Coronary artery (tissue), 2 donors: ENCODE measurements at regions not wholly inside any gene's neighbourhood (a gene's known extent, or its start where the extent isn't known, plus 50 kb on each side); places are given as distances from the start of the nearest gene placed in this dataset.
"Not testable (repeated sequence)": the region's sequence is repeated elsewhere in the genome, so short reads cannot be mapped to it uniquely, and the experiment has no call there.

ENCODE experiments used
- DNase-seq: peaks from one replicate; pipeline ENCODE4 v3.0.0-alpha.2; 2017; ENCODE audit warnings: low spot score
- H3K27ac ChIP-seq, 2 donors: fragments of 200-600 bp; sonication (generic); one replicate each; pipeline ENCODE4 v1.5.1; 2016 to 2019
- H3K4me3 ChIP-seq: fragments of 200-600 bp; sonication (generic); 2 replicates; pipeline ENCODE4 v1.5.1; 2016; ENCODE audit warnings: mild to moderate bottlenecking, moderate library complexity
- TF ChIP-seq, protein P1 (sequence below): fragments of 200-600 bp; sonication (generic); IDR thresholded peaks from one replicate; pipeline ENCODE4 v1.5.1; 2019; ENCODE audit warnings: antibody characterized with exemption

DNA sequence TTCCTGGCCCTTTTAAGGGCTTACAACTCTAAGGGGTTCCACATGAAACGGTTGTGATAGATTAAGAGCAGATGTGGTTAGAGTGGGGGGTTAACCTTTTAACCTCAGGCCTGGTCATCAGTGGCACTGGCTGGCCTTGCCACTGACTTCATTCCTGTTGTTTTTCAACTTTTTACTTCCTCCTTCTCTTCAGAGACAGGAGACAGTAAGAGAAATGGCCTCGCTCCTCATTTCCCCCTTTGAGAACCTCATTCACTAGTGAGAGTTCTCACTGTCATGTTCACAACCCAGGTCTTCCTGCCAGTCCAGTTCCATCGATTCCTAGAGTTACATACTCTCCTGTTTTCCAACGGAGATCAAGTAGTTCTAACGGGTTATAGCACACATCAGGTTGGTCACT is 101.6 kb upstream of the SLC1A4 start:
- TF ChIP-seq, protein P1, sequence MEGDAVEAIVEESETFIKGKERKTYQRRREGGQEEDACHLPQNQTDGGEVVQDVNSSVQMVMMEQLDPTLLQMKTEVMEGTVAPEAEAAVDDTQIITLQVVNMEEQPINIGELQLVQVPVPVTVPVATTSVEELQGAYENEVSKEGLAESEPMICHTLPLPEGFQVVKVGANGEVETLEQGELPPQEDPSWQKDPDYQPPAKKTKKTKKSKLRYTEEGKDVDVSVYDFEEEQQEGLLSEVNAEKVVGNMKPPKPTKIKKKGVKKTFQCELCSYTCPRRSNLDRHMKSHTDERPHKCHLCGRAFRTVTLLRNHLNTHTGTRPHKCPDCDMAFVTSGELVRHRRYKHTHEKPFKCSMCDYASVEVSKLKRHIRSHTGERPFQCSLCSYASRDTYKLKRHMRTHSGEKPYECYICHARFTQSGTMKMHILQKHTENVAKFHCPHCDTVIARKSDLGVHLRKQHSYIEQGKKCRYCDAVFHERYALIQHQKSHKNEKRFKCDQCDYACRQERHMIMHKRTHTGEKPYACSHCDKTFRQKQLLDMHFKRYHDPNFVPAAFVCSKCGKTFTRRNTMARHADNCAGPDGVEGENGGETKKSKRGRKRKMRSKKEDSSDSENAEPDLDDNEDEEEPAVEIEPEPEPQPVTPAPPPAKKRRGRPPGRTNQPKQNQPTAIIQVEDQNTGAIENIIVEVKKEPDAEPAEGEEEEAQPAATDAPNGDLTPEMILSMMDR, result no peak
- DNase-seq, result no peak
- Histone ChIP-seq H3K4me3 (no peak overlapping the region), H3K27ac (no peak overlapping the region)

DNA sequence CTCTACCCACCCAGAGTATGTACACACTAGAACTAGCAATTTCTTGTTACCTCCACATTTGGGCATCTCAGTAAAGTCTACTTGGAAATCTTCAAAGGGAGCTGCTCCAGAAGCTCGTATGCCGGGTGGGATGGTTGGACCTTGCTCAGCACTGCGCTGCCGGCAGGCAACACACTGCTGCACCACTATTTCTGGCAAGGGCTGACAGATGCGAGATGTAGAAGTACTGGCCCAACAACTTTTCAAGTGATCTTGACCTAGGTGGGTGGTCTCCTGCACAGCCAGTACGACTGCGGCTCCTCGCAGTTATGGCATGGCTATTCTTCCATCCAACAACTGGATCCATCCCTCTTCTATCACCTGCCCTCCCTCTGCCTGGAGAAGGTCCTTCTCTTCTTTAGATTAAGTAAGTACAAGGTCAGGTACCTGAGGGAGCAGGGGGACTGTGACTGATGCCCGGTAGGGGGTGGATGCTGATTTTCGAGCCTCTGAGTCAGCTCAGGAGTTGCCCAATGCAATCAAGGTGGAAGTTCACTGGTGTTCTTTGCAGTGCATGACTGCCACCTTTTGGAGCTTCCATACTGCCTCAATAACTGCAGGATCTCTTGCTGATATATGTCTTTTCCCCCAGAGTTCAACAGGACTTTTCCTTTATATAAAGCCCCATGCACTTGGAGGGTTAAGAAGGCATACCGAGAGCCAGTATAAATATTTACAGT is 100.4 kb upstream of the SLC1A4 start:
- TF ChIP-seq, protein P1, result no peak
- DNase-seq, result no peak
- no peak overlapping the region for H3K27ac ChIP-seq
- H3K4me3 ChIP-seq, result no peak overlapping the region

DNA sequence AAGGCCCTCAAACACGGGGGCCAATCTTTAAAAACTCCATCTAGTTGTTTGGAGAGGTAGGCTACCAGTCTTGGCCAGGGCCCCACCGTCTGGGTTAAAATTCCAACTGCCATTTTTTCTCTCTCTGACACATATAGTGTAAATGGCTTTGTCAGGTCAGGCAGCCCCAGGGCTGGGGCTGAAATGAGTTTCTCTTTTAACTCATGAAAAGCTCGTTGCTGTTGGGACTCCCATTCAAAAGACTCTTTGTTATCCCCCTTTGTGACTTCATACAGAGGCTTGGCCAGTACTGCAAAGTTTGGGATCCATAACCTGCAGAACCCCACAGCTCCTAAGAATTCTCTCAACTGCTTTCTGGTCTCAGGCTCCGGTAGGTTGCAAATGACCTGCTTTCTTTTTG is 99.4 kb upstream of the SLC1A4 start:
- Histone ChIP-seq H3K4me3 (no peak overlapping the region), H3K27ac (no peak overlapping the region)
- DNase-seq, result no peak
- TF ChIP-seq, protein P1, result no peak

DNA sequence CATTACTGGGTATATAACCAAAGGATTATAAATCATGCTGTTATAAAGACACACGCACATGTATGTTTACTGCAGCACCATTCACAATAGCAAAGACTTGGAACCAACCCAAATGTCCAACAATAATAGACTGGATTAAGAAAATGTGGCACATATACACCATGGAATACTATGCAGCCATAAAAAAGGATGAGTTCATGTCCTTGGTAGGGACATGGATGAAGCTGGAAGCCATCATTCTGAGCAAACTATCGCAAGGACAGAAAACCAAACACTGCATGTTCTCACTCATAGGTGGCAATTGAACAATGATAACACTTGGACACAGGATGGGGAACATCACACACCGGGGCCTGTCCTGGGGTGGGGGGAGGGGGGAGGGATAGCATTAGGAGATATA is 92.6 kb upstream of the SLC1A4 start:
- DNase-seq, H3K27ac ChIP-seq, H3K4me3 ChIP-seq: not testable (repeated sequence)

DNA sequence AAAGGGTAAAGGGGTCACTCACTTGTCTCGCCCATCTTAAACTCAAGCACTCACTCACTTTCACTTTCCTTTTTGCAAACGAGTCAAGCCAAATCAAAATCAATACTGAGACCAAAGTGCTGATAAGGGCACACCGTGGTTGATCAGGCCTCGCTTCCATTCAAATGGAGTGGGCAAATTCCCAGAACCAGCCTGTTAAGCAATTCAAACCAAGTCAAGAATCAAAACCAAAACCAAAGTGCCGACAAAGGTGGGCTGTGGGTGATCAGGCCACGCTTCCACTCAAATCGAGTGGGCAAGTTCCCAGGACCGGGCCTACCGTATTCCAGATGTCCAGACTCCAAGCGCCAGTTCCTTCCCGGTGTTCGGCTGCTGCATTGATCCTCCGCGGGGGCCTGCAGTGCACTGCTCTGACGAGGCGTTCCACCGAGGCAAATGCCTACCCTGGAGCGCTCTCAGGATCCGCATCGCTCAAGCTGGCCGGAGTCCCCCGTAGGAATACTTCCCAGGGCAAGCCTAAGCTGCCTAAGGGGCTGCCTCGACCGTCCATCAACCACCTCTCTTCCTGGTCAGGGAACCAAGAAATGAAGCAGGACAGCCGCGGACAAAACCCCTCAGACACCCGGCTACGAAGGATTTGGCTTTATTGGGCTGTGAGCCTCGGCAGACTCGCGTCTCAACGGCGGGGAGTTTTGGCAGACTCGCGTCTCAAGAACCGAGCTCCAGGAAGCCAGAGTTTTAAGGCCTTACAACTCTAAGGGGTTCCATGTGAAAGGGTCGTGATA is 89.9 kb upstream of the SLC1A4 start:
- H3K27ac ChIP-seq, result no peak overlapping the region

DNA sequence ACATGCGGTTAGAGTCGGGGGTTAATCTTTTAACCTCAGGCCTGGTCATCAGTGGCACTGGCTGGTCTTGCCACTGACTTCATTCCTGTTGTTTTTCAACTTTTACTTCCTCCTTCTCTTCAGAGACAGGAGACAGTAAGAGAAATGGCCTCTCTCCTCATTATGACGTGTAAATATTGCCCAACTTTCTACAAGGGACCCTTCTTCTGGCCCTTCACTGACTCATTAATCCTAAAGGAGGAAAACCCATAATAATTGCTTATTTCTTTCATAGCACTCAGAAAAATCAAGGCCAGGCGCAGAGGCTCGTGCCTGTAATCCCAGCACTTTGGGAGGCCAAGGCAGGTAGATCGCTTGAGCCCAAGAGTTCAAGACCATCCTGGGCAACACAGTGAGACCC is 89.3 kb upstream of the SLC1A4 start:
- H3K27ac ChIP-seq, H3K4me3 ChIP-seq, DNase-seq: not testable (repeated sequence)

More for the DNA sequence above, 89.9 kb upstream of the SLC1A4 start:
- H3K4me3 ChIP-seq, result no peak overlapping the region
- no peak for DNase-seq
- TF ChIP-seq, protein P1, result no peak

DNA sequence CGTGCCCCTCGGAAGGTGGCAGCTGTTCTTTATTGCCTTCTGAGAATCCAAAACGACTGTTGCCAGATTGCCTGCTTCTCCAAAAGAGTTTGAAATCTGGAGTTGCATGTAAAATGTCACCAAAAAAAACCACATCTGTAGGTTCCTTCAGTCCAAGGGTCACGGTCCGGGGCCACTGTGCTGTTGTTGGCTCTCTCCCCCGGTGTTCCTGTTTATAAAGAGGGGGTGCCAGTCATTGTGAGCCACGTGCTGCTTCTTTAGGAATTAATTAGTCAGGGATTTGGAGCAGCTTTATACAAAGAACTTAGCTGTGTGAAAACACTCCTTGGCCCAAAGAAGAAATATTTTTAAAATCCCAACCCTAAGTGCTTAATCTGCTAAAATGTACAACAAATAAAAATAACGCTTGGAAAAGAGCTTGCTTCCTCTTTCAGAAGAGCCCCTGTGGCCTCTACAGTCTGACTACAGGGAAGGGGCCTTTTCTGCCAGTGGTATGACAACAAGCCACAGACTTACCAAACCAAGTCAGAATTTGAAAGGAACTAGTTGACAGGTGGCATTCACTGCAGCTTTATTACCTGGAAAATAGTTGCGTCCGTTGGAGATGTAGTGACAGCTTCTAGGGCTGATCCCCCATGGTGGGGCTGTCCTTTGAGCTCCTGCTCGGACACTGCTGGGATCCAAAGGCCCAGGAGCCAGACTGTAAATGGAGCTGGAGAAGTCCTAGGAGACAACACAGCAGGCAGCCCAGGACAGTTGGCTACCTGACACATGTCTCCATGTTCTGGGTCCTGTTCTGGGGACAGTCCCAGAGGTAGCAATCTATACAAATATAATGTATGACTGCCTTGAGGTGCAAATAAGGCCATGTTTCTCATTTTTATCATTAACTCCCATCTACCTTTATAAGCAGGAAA is 84.5 kb upstream of the SLC1A4 start:
- H3K4me3 ChIP-seq, result no peak overlapping the region

More for the DNA sequence above, 84.5 kb upstream of the SLC1A4 start:
- DNase-seq, result no peak
- H3K27ac ChIP-seq, result no peak overlapping the region
- TF ChIP-seq, protein P1, result no peak
